ENCODE measurements at regions not wholly inside any gene's neighbourhood (a gene's known extent, or its start where the extent isn't known, plus 50 kb on each side); places are given as distances from the start of the nearest gene placed in this dataset.

DNA sequence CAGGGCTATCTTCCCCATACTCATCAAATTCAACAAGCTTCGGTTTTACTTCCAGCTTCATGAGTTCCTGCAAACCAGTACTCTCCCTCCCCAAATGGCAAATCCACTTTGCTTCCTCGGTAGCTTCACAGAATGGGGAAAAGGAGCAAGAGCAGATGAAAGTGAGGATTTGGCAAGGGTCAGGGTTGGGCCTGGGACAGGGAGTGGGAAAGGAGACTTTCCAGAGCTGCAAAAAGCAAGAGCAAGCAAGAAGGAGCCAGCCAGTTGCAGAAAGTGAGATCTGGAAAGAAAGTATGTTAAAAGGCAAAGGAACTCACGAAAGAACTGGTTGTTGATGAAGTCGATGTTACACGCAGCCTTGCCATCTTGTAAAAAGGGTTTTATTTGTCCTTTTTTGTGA is 522.8 kb upstream of the TBX3 start:
- Mint-ChIP-seq H3K9me3 (peaks cover 0 to 10% (median 3%) of the 10 kb centered on the region in 7 donors), H3K4me1 (peaks cover 0 to 4% (median 0%) of the 10 kb centered on the region in 3 donors), H3K36me3 (peaks cover under 1 to 3% of the 10 kb centered on the region in 2 donors), H3K27me3 (peaks cover 0 to 7% (median 0%) of the 10 kb centered on the region in 3 donors), H3K4me3 (no peak overlapping the region), H3K27ac (no peak overlapping the region)
- ATAC-seq (ENCODE audit: low read depth in 2 of 2) (no peak), DNase-seq (no peak)

GRCh38 chr12:115205755-115206308 is 521.9 kb upstream of the TBX3 start:
- H3K27me3 Mint-ChIP-seq = peaks cover 0 to 7% (median 0%) of the 10 kb centered on the region in 3 donors
- DNase-seq (no peak), ATAC-seq (ENCODE audit: low read depth in 2 of 2) (no peak)
- H3K36me3 Mint-ChIP-seq = no peaks in the 10 kb centered on the region
- peaks cover 0 to 4% (median 0%) of the 10 kb centered on the region in 3 donors for H3K4me1 Mint-ChIP-seq
- H3K27ac Mint-ChIP-seq = no peak overlapping the region
- no peak overlapping the region for H3K4me3 Mint-ChIP-seq
- H3K9me3 Mint-ChIP-seq = peaks cover 0 to 10% (median 0%) of the 10 kb centered on the region in 7 donors

DNA sequence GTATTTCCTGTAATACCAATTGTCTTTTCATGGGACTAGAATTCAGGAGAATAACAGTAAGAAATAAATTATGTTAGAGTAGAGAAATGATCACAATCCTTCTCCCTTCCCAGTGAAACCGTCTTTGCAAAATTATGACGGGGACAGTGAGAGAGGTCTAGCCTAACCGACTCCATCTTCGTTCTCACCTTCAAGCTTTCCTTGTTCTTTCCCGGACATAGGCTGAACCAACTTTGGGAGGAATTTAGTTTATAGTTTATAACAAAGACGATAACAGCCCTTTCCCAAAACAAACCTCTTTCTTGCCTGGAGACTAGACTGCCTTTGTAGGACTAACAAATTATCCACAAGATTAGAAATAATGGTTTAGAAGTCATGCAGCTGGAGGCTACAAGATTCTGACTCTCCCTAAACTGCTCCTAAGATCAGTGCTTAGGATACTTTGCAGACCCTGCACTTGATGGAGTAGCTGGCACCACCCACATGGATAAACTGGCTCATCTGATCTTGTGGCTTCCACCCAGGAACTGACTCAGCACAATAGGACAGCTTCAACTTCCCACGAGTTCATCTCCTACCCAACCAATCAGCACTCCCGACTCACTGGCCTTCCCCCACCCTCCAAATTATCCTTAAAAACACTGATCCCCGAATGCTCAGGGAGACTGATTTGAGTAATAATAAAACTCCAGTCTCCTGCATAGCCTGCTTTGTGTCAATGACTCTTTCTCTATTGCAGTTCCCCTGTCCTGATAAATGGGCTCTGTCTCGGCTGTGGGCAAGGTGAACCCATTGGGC is 521.2 kb upstream of the TBX3 start:
- DNase-seq = no peak
- Mint-ChIP-seq H3K36me3 (no peaks in the 10 kb centered on the region), H3K4me1 (peaks cover 0 to 4% (median 0%) of the 10 kb centered on the region in 3 donors), H3K4me3 (no peak overlapping the region), H3K27me3 (peaks cover 0 to 7% (median 0%) of the 10 kb centered on the region in 3 donors), H3K27ac (no peak overlapping the region), H3K9me3 (peaks cover 0 to 5% (median 0%) of the 10 kb centered on the region in 7 donors)
- no peak for ATAC-seq (ENCODE audit: low read depth in 2 of 2)

- Mint-ChIP-seq H3K27ac (no peak overlapping the region), H3K4me1 (peaks cover 0 to 4% (median 0%) of the 10 kb centered on the region in 3 donors), H3K27me3 (peaks cover 0 to 7% (median 3%) of the 10 kb centered on the region in 3 donors), H3K4me3 (no peak overlapping the region), H3K36me3 (no peaks in the 10 kb centered on the region), H3K9me3 (peaks cover 0 to 5% (median 4%) of the 10 kb centered on the region in 7 donors)
- no peak for ATAC-seq (ENCODE audit: low read depth in 2 of 2)
- DNase-seq = no peak
Measured at GRCh38 chr12:115203701-115204100, 519.7 kb upstream of the TBX3 start.

DNA sequence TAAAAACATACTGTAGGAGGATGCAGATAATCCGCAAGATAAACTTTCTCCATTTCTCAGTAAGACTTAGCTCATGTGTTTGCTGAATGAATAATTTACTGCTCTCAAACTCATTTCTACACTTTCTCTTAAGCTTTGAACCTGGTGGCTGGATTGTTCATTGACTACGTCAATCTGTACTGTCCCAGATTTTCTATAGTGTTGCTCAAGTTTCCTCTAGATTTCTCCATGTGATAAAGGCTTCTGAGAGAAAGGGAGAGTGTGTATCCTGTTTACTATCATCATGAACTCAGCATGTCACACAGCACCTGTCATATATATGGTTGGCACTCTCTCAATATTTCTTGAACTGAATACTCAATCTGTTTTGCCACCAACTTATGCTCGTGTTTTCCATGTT is 518.0 kb upstream of the TBX3 start:
- no peak overlapping the region for H3K27ac Mint-ChIP-seq
- H3K9me3 Mint-ChIP-seq = peaks cover 0 to 8% (median 4%) of the 10 kb centered on the region in 7 donors
- DNase-seq (no peak), ATAC-seq (ENCODE audit: low read depth in 2 of 2) (no peak)
- peaks cover 0 to 4% (median 0%) of the 10 kb centered on the region in 3 donors for H3K4me1 Mint-ChIP-seq
- H3K27me3 Mint-ChIP-seq = peaks cover 3 to 6% (median 5%) of the 10 kb centered on the region in 3 donors
- no peaks in the 10 kb centered on the region for H3K36me3 Mint-ChIP-seq
- no peak overlapping the region for H3K4me3 Mint-ChIP-seq

DNA sequence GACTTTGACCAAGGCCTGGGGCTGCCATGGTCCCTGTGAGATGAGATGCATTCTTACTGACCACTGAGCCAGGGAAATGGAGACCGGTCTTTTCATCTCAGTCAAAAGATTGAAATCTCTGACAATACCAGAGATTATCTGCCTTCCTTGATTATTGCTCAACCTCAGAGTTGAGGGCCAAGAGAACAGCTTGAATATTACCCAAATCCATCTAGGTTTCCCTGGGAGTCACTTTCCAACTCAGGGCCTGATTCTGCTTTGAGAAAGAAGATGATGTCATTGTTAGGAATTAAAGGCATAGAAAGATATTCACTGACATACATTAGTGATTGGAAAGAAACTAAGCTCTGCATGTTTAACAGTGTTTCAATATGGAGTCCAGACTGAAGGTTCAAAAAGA is 515.9 kb upstream of the TBX3 start:
- Mint-ChIP-seq H3K27ac (no peak overlapping the region), H3K4me3 (no peak overlapping the region), H3K9me3 (peaks cover 0 to 5% (median 3%) of the 10 kb centered on the region in 7 donors), H3K27me3 (peaks cover 0 to 5% (median 3%) of the 10 kb centered on the region in 3 donors), H3K36me3 (no peaks in the 10 kb centered on the region), H3K4me1 (no peaks in the 10 kb centered on the region)
- no peak for DNase-seq
- ATAC-seq (ENCODE audit: low read depth in 2 of 2) = no peak

GRCh38 chr12:115194857-115195256 is 510.9 kb upstream of the TBX3 start:
- Mint-ChIP-seq H3K36me3 (no peaks in the 10 kb centered on the region), H3K27ac (no peak overlapping the region), H3K4me3 (no peak overlapping the region), H3K9me3 (peaks cover 3 to 7% (median 6%) of the 10 kb centered on the region in 7 donors), H3K4me1 (peaks cover 0 to 2% (median 0%) of the 10 kb centered on the region in 3 donors), H3K27me3 (peaks cover 0 to 5% (median 3%) of the 10 kb centered on the region in 3 donors)
- ATAC-seq (ENCODE audit: low read depth in 2 of 2) (no peak), DNase-seq (no peak)

GRCh38 chr12:115194448-115194847 is 510.5 kb upstream of the TBX3 start:
- peaks cover 3 to 7% (median 6%) of the 10 kb centered on the region in 7 donors for H3K9me3 Mint-ChIP-seq
- ATAC-seq (ENCODE audit: low read depth in 2 of 2) (no peak), DNase-seq (no peak)
- no peak overlapping the region for H3K27ac Mint-ChIP-seq
- H3K4me1 Mint-ChIP-seq = peaks cover 0 to 2% (median 0%) of the 10 kb centered on the region in 3 donors
- H3K27me3 Mint-ChIP-seq = peaks cover 0 to 5% (median 3%) of the 10 kb centered on the region in 3 donors
- no peaks in the 10 kb centered on the region for H3K36me3 Mint-ChIP-seq
- no peak overlapping the region for H3K4me3 Mint-ChIP-seq

GRCh38 chr12:115191342-115191741 is 507.4 kb upstream of the TBX3 start:
- no peak overlapping the region for H3K27ac Mint-ChIP-seq
- ATAC-seq (ENCODE audit: low read depth in 2 of 2) = no peak
- H3K27me3 Mint-ChIP-seq = no peaks in the 10 kb centered on the region

DNA sequence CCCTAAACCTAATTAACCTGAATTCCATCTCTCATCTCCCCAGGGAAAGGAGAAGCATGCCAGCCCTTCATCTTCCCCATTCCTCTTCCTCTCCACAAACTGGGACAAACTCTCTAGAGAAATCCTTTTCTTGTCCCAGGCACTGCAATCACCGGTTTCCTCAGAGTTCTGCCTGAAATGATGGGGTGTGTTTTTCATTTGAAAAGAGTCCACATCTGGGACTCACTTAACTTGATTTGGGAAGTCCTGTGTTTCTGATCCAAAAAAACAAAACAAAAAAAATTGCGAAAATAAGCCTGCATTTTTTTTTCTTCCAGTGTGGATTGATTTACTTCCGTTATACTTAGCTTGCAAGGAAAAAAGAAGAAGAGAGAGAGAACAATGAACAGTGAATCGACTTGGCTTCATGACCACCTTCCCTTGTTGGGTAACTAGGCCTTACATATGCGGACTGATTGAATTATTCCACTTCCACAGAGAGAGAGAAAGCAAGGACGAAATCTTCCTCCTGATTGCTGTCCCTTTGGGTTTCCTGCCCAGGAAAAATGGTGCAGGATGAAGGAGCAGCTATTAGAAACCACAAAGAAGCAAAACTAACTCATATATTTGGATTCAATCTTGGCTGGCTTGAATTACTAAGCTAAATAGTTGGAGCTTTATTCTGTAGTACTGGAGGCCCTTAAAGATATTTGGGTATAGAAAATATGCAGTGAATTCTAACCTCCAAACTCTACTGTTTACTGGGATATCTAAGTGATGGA is 506.2 kb upstream of the TBX3 start:
- Mint-ChIP-seq H3K4me1 (peaks cover 0 to 2% (median 0%) of the 10 kb centered on the region in 3 donors), H3K36me3 (no peaks in the 10 kb centered on the region), H3K4me3 (no peak overlapping the region), H3K27ac (no peak overlapping the region), H3K27me3 (no peaks in the 10 kb centered on the region), H3K9me3 (peaks cover 0 to 15% (median 6%) of the 10 kb centered on the region in 7 donors)
- DNase-seq = no peak
- ATAC-seq (ENCODE audit: low read depth in 2 of 2) = no peak

More at GRCh38 chr12:115191342-115191741, 507.4 kb upstream of the TBX3 start:
- Mint-ChIP-seq H3K9me3 (peaks cover 0 to 11% (median 5%) of the 10 kb centered on the region in 7 donors), H3K4me1 (peaks cover 0 to 2% (median 0%) of the 10 kb centered on the region in 3 donors), H3K4me3 (no peak overlapping the region), H3K36me3 (no peaks in the 10 kb centered on the region)
- DNase-seq = no peak

DNA sequence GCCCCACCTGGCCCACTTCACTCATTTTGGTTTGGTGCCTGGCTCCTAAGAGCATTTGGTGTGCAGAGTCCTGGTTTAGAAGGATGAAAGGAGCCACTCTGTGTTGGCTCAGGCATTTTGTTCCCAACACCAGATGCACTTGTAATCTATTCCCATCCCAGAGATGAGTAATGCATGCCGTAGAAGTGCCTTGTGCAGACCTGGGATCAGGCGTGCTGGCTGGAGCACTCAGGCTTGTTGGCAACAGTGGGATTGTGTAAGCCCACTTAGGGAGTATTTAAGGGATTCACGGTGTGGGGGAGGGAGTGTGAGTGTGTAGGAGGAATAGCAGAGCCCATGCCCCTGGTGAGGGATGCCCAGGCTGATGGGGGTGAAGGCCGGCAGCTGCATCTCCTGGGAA is 501.5 kb upstream of the TBX3 start:
- Mint-ChIP-seq H3K36me3 (no peaks in the 10 kb centered on the region), H3K4me1 (no peaks in the 10 kb centered on the region), H3K9me3 (peaks cover 2 to 10% (median 4%) of the 10 kb centered on the region in 7 donors), H3K4me3 (peak overlapping the region in 1 of 8 donors; percentile 69), H3K27me3 (no peaks in the 10 kb centered on the region), H3K27ac (no peak overlapping the region)
- ATAC-seq (ENCODE audit: low read depth in 2 of 2) = no peak
- no peak for DNase-seq

DNA sequence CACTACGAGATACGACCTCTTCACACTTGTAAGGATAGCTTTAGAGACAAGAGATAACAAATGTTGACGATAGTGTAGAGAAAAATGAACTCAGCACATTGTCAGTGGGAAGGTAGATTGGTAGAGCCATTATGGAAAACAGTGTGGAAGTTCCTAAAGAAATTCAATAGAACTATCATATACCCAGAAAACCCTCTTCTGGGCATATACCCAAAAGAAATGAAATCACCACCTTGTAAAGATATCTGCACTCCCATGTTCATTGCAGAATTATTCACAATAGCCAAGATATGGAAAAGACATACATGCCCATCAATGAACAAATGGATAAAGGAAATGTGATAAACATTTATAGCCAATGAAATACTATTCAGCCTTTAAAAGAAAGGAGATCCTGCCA is 499.8 kb upstream of the TBX3 start:
- Mint-ChIP-seq H3K9me3 (peaks cover 2 to 10% (median 4%) of the 10 kb centered on the region in 7 donors), H3K4me1 (no peaks in the 10 kb centered on the region), H3K27ac (no peak overlapping the region), H3K27me3 (no peaks in the 10 kb centered on the region), H3K4me3 (no peak overlapping the region), H3K36me3 (no peaks in the 10 kb centered on the region)
- DNase-seq (no peak), ATAC-seq (ENCODE audit: low read depth in 2 of 2) (no peak)

DNA sequence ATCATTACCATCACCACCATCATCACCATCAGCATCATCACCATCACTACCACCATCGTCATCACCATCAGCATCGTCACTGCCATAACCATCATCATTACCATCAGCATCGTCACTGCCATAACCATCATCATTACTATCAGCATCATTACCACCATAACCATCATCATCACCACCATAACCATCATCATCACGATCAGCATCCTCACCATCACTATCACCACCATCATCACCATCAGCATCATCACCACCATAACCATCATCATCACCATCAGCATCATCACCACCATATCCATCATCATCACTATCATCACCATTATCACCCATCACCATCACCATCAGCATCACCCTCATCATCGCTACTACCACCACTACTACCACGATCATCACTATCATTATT is 493.9 kb upstream of the TBX3 start:
- Mint-ChIP-seq H3K36me3 (no peaks in the 10 kb centered on the region), H3K27me3 (peaks cover 0 to 4% (median 0%) of the 10 kb centered on the region in 3 donors), H3K4me3 (no peak overlapping the region), H3K9me3 (peaks cover 0 to 5% (median 0%) of the 10 kb centered on the region in 7 donors), H3K27ac (no peak overlapping the region), H3K4me1 (no peaks in the 10 kb centered on the region)
- DNase-seq (no peak), ATAC-seq (ENCODE audit: low read depth in 2 of 2) (no peak)

All from naive B cell (primary cell).